ENCODE measurements at regions not wholly inside any gene's neighbourhood (a gene's known extent, or its start where the extent isn't known, plus 50 kb on each side); places are given as distances from the start of the nearest gene placed in this dataset.

DNA sequence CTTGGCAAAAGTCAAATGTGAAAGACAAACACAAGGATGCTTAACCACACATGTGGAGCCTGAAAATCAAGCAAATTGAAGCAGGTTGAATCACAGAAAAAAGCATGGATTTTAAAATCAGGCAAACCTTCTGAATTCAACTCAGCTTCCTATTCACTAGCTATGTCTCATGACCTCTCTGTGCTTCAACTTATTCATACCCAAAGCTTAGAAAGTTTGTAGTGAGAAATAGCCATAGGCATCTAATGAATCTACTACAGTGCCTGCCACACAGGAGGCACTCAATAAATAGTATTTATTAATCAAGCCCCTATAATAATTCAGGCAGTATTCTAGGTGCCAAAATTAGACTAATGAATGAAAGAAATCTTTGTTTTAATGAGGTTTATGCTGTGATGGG lies 112.2 kb upstream of the TNFAIP3 start:
- TF ChIP-seq POLR2AphosphoS5 (IDR thresholded peaks at IDR 0.05; ENCODE audit: low read depth, low read length) (no peak), POLR2A (IDR thresholded peaks at IDR 0.05; ENCODE audit: low read depth, low read length) (no peak)
